Smooth muscle cell (in vitro differentiated cells): ENCODE measurements at regions not wholly inside any gene's neighbourhood (a gene's known extent, or its start where the extent isn't known, plus 50 kb on each side); places are given as distances from the start of the nearest gene placed in this dataset.

Experiments used
- DNase-seq: peaks from one replicate; lab custom pipeline; 2025; ENCODE audit not compliant: unreplicated experiment; lab: John Stamatoyannopoulos, UW
- H2AFZ ChIP-seq: fragments of 200-600 bp; sonication (generic); 2 replicates; pipeline ENCODE4 v1.6.0; 2016; ENCODE audit warnings: antibody characterized with exemption, low read depth, mild to moderate bottlenecking
- H3F3A ChIP-seq: fragments of 200-600 bp; sonication (generic); 2 replicates; pipeline ENCODE4 v1.6.0; 2017; ENCODE audit warnings: antibody characterized with exemption, low read depth
- H3K27ac ChIP-seq: fragments of 200-600 bp; sonication (generic); 2 replicates; pipeline ENCODE4 v1.5.1; 2016; ENCODE audit warnings: low read depth, mild to moderate bottlenecking
- H3K27me3 ChIP-seq: fragments of 200-600 bp; sonication (generic); 2 replicates; pipeline ENCODE4 v1.6.1; 2016; ENCODE audit warnings: low read depth, mild to moderate bottlenecking
- H3K36me3 ChIP-seq: fragments of 200-600 bp; sonication (generic); 2 replicates; pipeline ENCODE4 v1.5.1; 2016; ENCODE audit warnings: low read depth
- H3K4me1 ChIP-seq: fragments of 200-600 bp; sonication (generic); 2 replicates; pipeline ENCODE4 v1.5.1; 2016; ENCODE audit warnings: low read depth
- H3K4me2 ChIP-seq: fragments of 200-600 bp; sonication (generic); 2 replicates; pipeline ENCODE4 v1.6.0; 2016; ENCODE audit warnings: mild to moderate bottlenecking
- H3K4me3 ChIP-seq: fragments of 200-600 bp; sonication (generic); 2 replicates; pipeline ENCODE4 v1.5.1; 2016; ENCODE audit warnings: mild to moderate bottlenecking
- H3K79me2 ChIP-seq: fragments of 200-600 bp; sonication (generic); 2 replicates; pipeline ENCODE4 v1.6.0; 2016; ENCODE audit warnings: low read depth, mild to moderate bottlenecking
- H3K9ac ChIP-seq: fragments of 200-600 bp; sonication (generic); 2 replicates; pipeline ENCODE4 v1.6.0; 2016; ENCODE audit warnings: low read depth
- H3K9me3 ChIP-seq: fragments of 200-600 bp; sonication (generic); replicated peaks from 2 replicates; pipeline ENCODE4 v1.5.1; 2016; ENCODE audit warnings: low read depth
- H4K20me1 ChIP-seq: fragments of 200-600 bp; sonication (generic); 2 replicates; pipeline ENCODE4 v1.6.0; 2016; ENCODE audit warnings: low read depth
- CTCF ChIP-seq: fragments of 200-600 bp; sonication (generic); IDR thresholded peaks from 2 replicates; pipeline ENCODE4 v1.5.1; 2017; ENCODE audit warnings: borderline replicate concordance, mild to moderate bottlenecking, antibody characterized with exemption; ENCODE audit not compliant: insufficient read depth, poor library complexity, severe bottlenecking
- WGBS: methylation state at CpG from one replicate; pipeline ENCODE4 v1.1.7; 2016; ENCODE audit warnings: low lambda C conversion rate; 5-methylcytosine and 5-hydroxymethylcytosine counted together

- H4K20me1 ChIP-seq = no peaks in the 10 kb centered on the region
- no peak overlapping the region for H3K4me3 ChIP-seq
- TF ChIP-seq CTCF = no peak
- H2AFZ ChIP-seq = no peak overlapping the region
- 17% methylated on average over 2 of the region's 2 CpGs for WGBS
- H3K4me2 ChIP-seq = peak overlapping the region; percentile 62
- H3K36me3 ChIP-seq = no peaks in the 10 kb centered on the region
- peak overlapping the region; percentile 63 for H3K27ac ChIP-seq
- no peaks in the 10 kb centered on the region for H3K79me2 ChIP-seq
- no peaks in the 10 kb centered on the region for H3K9me3 ChIP-seq
- no peaks in the 10 kb centered on the region for H3K27me3 ChIP-seq
- H3K9ac ChIP-seq = no peak overlapping the region
- H3K4me1 ChIP-seq = peaks cover 9% of the 10 kb centered on the region
- H3F3A ChIP-seq = peaks cover 5% of the 10 kb centered on the region
- DNase-seq = no peak
These were observed 440.5 kb upstream of the WWC1 start for GRCh38 chr5:167850911-167851310.

- 43% methylated on average over 5 of the region's 5 CpGs for WGBS
- Histone ChIP-seq H3K36me3 (no peaks in the 10 kb centered on the region), H2AFZ (no peak overlapping the region), H3F3A (peaks cover 5% of the 10 kb centered on the region), H3K4me1 (peaks cover 9% of the 10 kb centered on the region), H3K9me3 (no peaks in the 10 kb centered on the region), H4K20me1 (no peaks in the 10 kb centered on the region), H3K27me3 (no peaks in the 10 kb centered on the region), H3K79me2 (no peaks in the 10 kb centered on the region), H3K4me2 (peak overlapping the region; percentile 62), H3K9ac (no peak overlapping the region), H3K27ac (peak overlapping the region; percentile 63), H3K4me3 (no peak overlapping the region)
- TF ChIP-seq CTCF = no peak
- no peak for DNase-seq
These were observed 440.0 kb upstream of the WWC1 start for GRCh38 chr5:167851416-167851815.

- Histone ChIP-seq H3K4me2 (no peak overlapping the region), H3K4me1 (peaks cover 9% of the 10 kb centered on the region), H3K27ac (no peak overlapping the region), H3K4me3 (no peak overlapping the region), H3K9ac (no peak overlapping the region), H4K20me1 (no peaks in the 10 kb centered on the region), H2AFZ (no peak overlapping the region), H3K79me2 (no peaks in the 10 kb centered on the region), H3K9me3 (no peaks in the 10 kb centered on the region), H3K27me3 (no peaks in the 10 kb centered on the region), H3K36me3 (no peaks in the 10 kb centered on the region), H3F3A (peaks cover 5% of the 10 kb centered on the region)
- no peak for TF ChIP-seq CTCF
- WGBS = 87% methylated on average over 5 of the region's 5 CpGs
- no peak for DNase-seq
These were observed 438.9 kb upstream of the WWC1 start for GRCh38 chr5:167852515-167852914.

- H3K27ac ChIP-seq = no peak overlapping the region
- H3F3A ChIP-seq = peaks cover 5% of the 10 kb centered on the region
- no peaks in the 10 kb centered on the region for H3K27me3 ChIP-seq
- 61% methylated on average over 4 of the region's 4 CpGs for whole genome bisulfite sequencing
- TF ChIP-seq CTCF = no peak
- H3K36me3 ChIP-seq = no peaks in the 10 kb centered on the region
- no peak overlapping the region for H3K4me3 ChIP-seq
- DNase-seq = no peak
- no peaks in the 10 kb centered on the region for H3K9me3 ChIP-seq
- H3K4me1 ChIP-seq = peaks cover 9% of the 10 kb centered on the region
- peak overlapping the region; percentile 9 for H3K4me2 ChIP-seq
- H2AFZ ChIP-seq = no peak overlapping the region
- no peaks in the 10 kb centered on the region for H3K79me2 ChIP-seq
- H3K9ac ChIP-seq = no peak overlapping the region
- no peaks in the 10 kb centered on the region for H4K20me1 ChIP-seq
These were observed 438.0 kb upstream of the WWC1 start for GRCh38 chr5:167853421-167853820.
